Mesendoderm (in vitro differentiated cells): ENCODE measurements at regions not wholly inside any gene's neighbourhood (a gene's known extent, or its start where the extent isn't known, plus 50 kb on each side); places are given as distances from the start of the nearest gene placed in this dataset.
"Not testable (repeated sequence)": the region's sequence is repeated elsewhere in the genome, so short reads cannot be mapped to it uniquely, and the experiment has no call there.

ENCODE experiments used
- DNase-seq: peaks from one replicate; pipeline ENCODE4 v3.0.0; 2013
- H2AK5ac ChIP-seq: 2 replicates; pipeline ENCODE4 v1.6.1; 2013; ENCODE audit warnings: low read length, inconsistent platforms
- H2BK120ac ChIP-seq: 2 replicates; pipeline ENCODE4 v1.6.1; 2013; ENCODE audit warnings: low read depth, mild to moderate bottlenecking, low read length, moderate library complexity, mixed read lengths
- H2BK15ac ChIP-seq: replicated peaks from 2 replicates; pipeline ENCODE4 v1.6.1; 2013; ENCODE audit warnings: low read depth, mild to moderate bottlenecking, moderate library complexity
- H2BK5ac ChIP-seq: 2 replicates; pipeline ENCODE4 v1.6.1; 2013; ENCODE audit warnings: low read length, inconsistent platforms
- H3K18ac ChIP-seq: 2 replicates; pipeline ENCODE4 v1.6.1; 2013; ENCODE audit warnings: mild to moderate bottlenecking, low read length, mixed read lengths
- H3K23ac ChIP-seq: one replicate; pipeline ENCODE4 v1.6.1; 2013; ENCODE audit warnings: low read length
- H3K27ac ChIP-seq: 2 replicates; pipeline ENCODE4 v1.5.1; 2013; ENCODE audit warnings: low read depth, mild to moderate bottlenecking, inconsistent platforms, low read length, moderate library complexity
- H3K27me3 ChIP-seq: 2 replicates; pipeline ENCODE4 v1.6.1; 2013; ENCODE audit warnings: low read length, control low read depth, mild to moderate bottlenecking, inconsistent platforms; ENCODE audit not compliant: insufficient read depth, poor library complexity
- H3K36me3 ChIP-seq: 2 replicates; pipeline ENCODE4 v1.6.1; 2013; ENCODE audit warnings: low read length, inconsistent platforms; ENCODE audit not compliant: control insufficient read depth, insufficient read depth
- H3K4ac ChIP-seq: one replicate; pipeline ENCODE4 v1.6.1; 2013; ENCODE audit warnings: low read depth, mild to moderate bottlenecking, low read length, moderate library complexity
- H3K4me1 ChIP-seq: 2 replicates; pipeline ENCODE4 v1.6.1; 2013; ENCODE audit warnings: low read depth, low read length, inconsistent platforms; ENCODE audit not compliant: control insufficient read depth
- H3K4me2 ChIP-seq: 2 replicates; pipeline ENCODE4 v1.6.1; 2013; ENCODE audit warnings: low read length
- H3K4me3 ChIP-seq: 2 replicates; pipeline ENCODE4 v1.5.1; 2013; ENCODE audit warnings: mild to moderate bottlenecking, low read length
- H3K56ac ChIP-seq: one replicate; pipeline ENCODE4 v1.6.1; 2013; ENCODE audit warnings: low read length
- H3K79me1 ChIP-seq: 2 replicates; pipeline ENCODE4 v1.6.1; 2013; ENCODE audit warnings: low read length, inconsistent platforms
- H3K79me2 ChIP-seq: 2 replicates; pipeline ENCODE4 v1.6.1; 2013; ENCODE audit warnings: mild to moderate bottlenecking, low read length; ENCODE audit not compliant: control insufficient read depth, insufficient read depth
- H3K9ac ChIP-seq: 2 replicates; pipeline ENCODE4 v1.6.1; 2013; ENCODE audit warnings: low read length, inconsistent platforms
- H4K5ac ChIP-seq: one replicate; pipeline ENCODE4 v1.6.1; 2013; ENCODE audit warnings: low read length
- H4K8ac ChIP-seq: one replicate; pipeline ENCODE4 v1.6.1; 2013; ENCODE audit warnings: low read depth, mild to moderate bottlenecking, control low read depth, low read length, moderate library complexity
- WGBS: extraction: QIAGEN DNeasy Blood & Tissue Kit; methylation state at CpG from one replicate; pipeline ENCODE4 v1.1.7; 2013; ENCODE audit warnings: low lambda C conversion rate, missing lambda C conversion rate; ENCODE audit not compliant: insufficient coverage; ENCODE audit errors: extremely low coverage; 5-methylcytosine and 5-hydroxymethylcytosine counted together

GRCh38 chr9:100748930-100749329 lies 171.1 kb downstream of the CAVIN4 start:
- no CpG with 5 or more reads among the region's 4 CpGs for WGBS
- H3K27me3 ChIP-seq, H2AK5ac ChIP-seq, H3K4ac ChIP-seq, H3K27ac ChIP-seq, H3K36me3 ChIP-seq, H3K4me2 ChIP-seq, H4K8ac ChIP-seq, H2BK15ac ChIP-seq, H2BK120ac ChIP-seq, H3K18ac ChIP-seq, H3K23ac ChIP-seq, H4K5ac ChIP-seq, H3K79me1 ChIP-seq, H3K4me1 ChIP-seq, DNase-seq, H3K56ac ChIP-seq, H3K4me3 ChIP-seq, H2BK5ac ChIP-seq, H3K79me2 ChIP-seq, H3K9ac ChIP-seq: not testable (repeated sequence)

GRCh38 chr9:100756217-100756616 lies 178.3 kb downstream of the CAVIN4 start:
- DNase-seq: no peak
- Histone ChIP-seq H3K4me3 (no peak overlapping the region), H3K23ac (no peak overlapping the region), H3K4me1 (no peaks in the 10 kb centered on the region), H4K5ac (no peak overlapping the region), H3K18ac (no peak overlapping the region), H3K27ac (no peak overlapping the region), H3K4ac (no peak overlapping the region), H2BK120ac (no peak overlapping the region), H3K79me1 (no peaks in the 10 kb centered on the region), H4K8ac (no peak overlapping the region), H3K27me3 (no peaks in the 10 kb centered on the region), H2BK15ac (no peak overlapping the region), H3K79me2 (no peaks in the 10 kb centered on the region), H3K9ac (no peak overlapping the region), H2AK5ac (no peak overlapping the region), H2BK5ac (no peak overlapping the region), H3K4me2 (no peak overlapping the region), H3K56ac (no peak overlapping the region), H3K36me3 (no peaks in the 10 kb centered on the region)
- no CpG with 5 or more reads among the region's 2 CpGs for WGBS

- H2BK5ac ChIP-seq: no peak overlapping the region
- no peaks in the 10 kb centered on the region for H3K79me1 ChIP-seq
- H3K4me1 ChIP-seq: no peaks in the 10 kb centered on the region
- H3K56ac ChIP-seq: no peak overlapping the region
- no peak overlapping the region for H2BK15ac ChIP-seq
- H3K27me3 ChIP-seq: no peaks in the 10 kb centered on the region
- H3K18ac ChIP-seq: no peak overlapping the region
- H2BK120ac ChIP-seq: no peak overlapping the region
- no peak overlapping the region for H3K23ac ChIP-seq
- no peak overlapping the region for H3K27ac ChIP-seq
- no peak overlapping the region for H4K8ac ChIP-seq
- no peak for DNase-seq
- no peak overlapping the region for H3K4me3 ChIP-seq
- no peak overlapping the region for H3K4me2 ChIP-seq
- no peak overlapping the region for H4K5ac ChIP-seq
- WGBS: no CpG with 5 or more reads among the region's 3 CpGs
- no peak overlapping the region for H3K9ac ChIP-seq
- no peaks in the 10 kb centered on the region for H3K36me3 ChIP-seq
- no peak overlapping the region for H3K4ac ChIP-seq
- H3K79me2 ChIP-seq: no peaks in the 10 kb centered on the region
- no peak overlapping the region for H2AK5ac ChIP-seq
Measured at GRCh38 chr9:100759215-100759614, 181.3 kb downstream of the CAVIN4 start.

- Histone ChIP-seq H2BK120ac (no peak overlapping the region), H3K56ac (no peak overlapping the region), H3K4me1 (no peaks in the 10 kb centered on the region), H3K23ac (no peak overlapping the region), H3K79me1 (no peaks in the 10 kb centered on the region), H3K79me2 (no peaks in the 10 kb centered on the region), H3K9ac (no peak overlapping the region), H3K4ac (no peak overlapping the region), H4K8ac (no peak overlapping the region), H3K36me3 (no peaks in the 10 kb centered on the region), H2AK5ac (no peak overlapping the region), H3K27me3 (no peaks in the 10 kb centered on the region), H4K5ac (no peak overlapping the region), H3K4me3 (no peak overlapping the region), H3K27ac (no peak overlapping the region), H3K18ac (no peak overlapping the region), H3K4me2 (no peak overlapping the region), H2BK5ac (no peak overlapping the region), H2BK15ac (no peak overlapping the region)
- DNase-seq: no peak
- no CpG with 5 or more reads among the region's 1 CpG for WGBS
Measured at GRCh38 chr9:100761276-100761802, 183.5 kb downstream of the CAVIN4 start.

GRCh38 chr9:100774326-100774725 lies 196.4 kb downstream of the CAVIN4 start:
- H3K4me2 ChIP-seq: no peak overlapping the region
- no peaks in the 10 kb centered on the region for H3K79me1 ChIP-seq
- no peak overlapping the region for H4K5ac ChIP-seq
- no peak overlapping the region for H2BK15ac ChIP-seq
- no peaks in the 10 kb centered on the region for H3K79me2 ChIP-seq
- H3K27ac ChIP-seq: no peak overlapping the region
- H3K4ac ChIP-seq: no peak overlapping the region
- H2AK5ac ChIP-seq: no peak overlapping the region
- no peak overlapping the region for H2BK120ac ChIP-seq
- no CpG with 5 or more reads among the region's 1 CpG for WGBS
- H3K23ac ChIP-seq: no peak overlapping the region
- H4K8ac ChIP-seq: no peak overlapping the region
- no peaks in the 10 kb centered on the region for H3K27me3 ChIP-seq
- no peak overlapping the region for H3K9ac ChIP-seq
- no peak overlapping the region for H3K4me3 ChIP-seq
- no peak overlapping the region for H2BK5ac ChIP-seq
- no peaks in the 10 kb centered on the region for H3K36me3 ChIP-seq
- no peak overlapping the region for H3K56ac ChIP-seq
- no peak for DNase-seq
- H3K4me1 ChIP-seq: no peaks in the 10 kb centered on the region
- H3K18ac ChIP-seq: no peak overlapping the region

GRCh38 chr9:100774962-100775361 lies 197.1 kb downstream of the CAVIN4 start:
- no peak overlapping the region for H2BK15ac ChIP-seq

More at GRCh38 chr9:100774962-100775361, 197.1 kb downstream of the CAVIN4 start:
- Histone ChIP-seq H3K9ac (no peak overlapping the region), H3K23ac (no peak overlapping the region), H3K4ac (no peak overlapping the region), H2AK5ac (no peak overlapping the region), H2BK5ac (no peak overlapping the region), H2BK120ac (no peak overlapping the region), H4K5ac (no peak overlapping the region), H3K4me2 (no peak overlapping the region), H3K18ac (no peak overlapping the region), H3K4me1 (no peaks in the 10 kb centered on the region), H3K36me3 (no peaks in the 10 kb centered on the region), H3K27ac (no peak overlapping the region), H3K4me3 (no peak overlapping the region), H4K8ac (no peak overlapping the region), H3K27me3 (no peaks in the 10 kb centered on the region), H3K79me1 (no peaks in the 10 kb centered on the region), H3K79me2 (no peaks in the 10 kb centered on the region), H3K56ac (no peak overlapping the region)
- DNase-seq: peak; percentile 46
- WGBS: no CpG with 5 or more reads among the region's 1 CpG
